HG02870 (cell line): ENCODE measurements at regions not wholly inside any gene's neighbourhood (a gene's known extent, or its start where the extent isn't known, plus 50 kb on each side); places are given as distances from the start of the nearest gene placed in this dataset.
"Not testable (repeated sequence)": the region's sequence is repeated elsewhere in the genome, so short reads cannot be mapped to it uniquely, and the experiment has no call there.

Experiments
- ATAC-seq: cut with Tn5 transposase; IDR thresholded peaks from one replicate; pipeline ENCODE4 v1.9.1; 2021; ENCODE audit warnings: mild to moderate bottlenecking, moderate library complexity; ENCODE audit not compliant: unreplicated experiment

GRCh38 chr6:102832021-102832420 lies 1438.5 kb downstream of the GRIK2 start:
- no peak for ATAC-seq

- ATAC-seq, result no peak
These were observed 1426.6 kb downstream of the GRIK2 start for GRCh38 chr6:102820098-102820497.

DNA sequence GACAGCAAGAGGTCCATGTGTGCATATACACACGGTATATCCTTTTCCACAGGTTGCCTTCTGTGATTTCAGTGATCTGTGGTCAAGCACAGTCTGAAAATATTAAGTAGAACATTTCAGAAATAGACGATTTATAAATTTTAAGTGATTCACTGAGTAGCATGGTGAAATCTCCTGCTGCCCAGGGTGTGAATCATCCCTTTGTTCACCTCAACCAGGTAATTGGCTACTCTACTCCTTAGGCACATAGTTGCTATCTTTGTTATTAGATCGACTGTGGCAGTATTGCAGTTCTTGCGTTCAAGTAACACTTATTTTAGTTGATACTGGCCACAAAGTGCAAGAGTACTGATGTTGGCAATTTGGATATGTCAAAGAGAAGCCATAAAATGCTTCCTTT lies 1421.7 kb downstream of the GRIK2 start:
- ATAC-seq, result no peak

- no peak for ATAC-seq
These were observed 1420.2 kb downstream of the GRIK2 start for GRCh38 chr6:102813489-102814275.

GRCh38 chr6:102812242-102812641 lies 1418.7 kb downstream of the GRIK2 start:
- no peak for ATAC-seq

GRCh38 chr6:102808944-102809505 lies 1415.5 kb downstream of the GRIK2 start:
- not testable (repeated sequence) for ATAC-seq

DNA sequence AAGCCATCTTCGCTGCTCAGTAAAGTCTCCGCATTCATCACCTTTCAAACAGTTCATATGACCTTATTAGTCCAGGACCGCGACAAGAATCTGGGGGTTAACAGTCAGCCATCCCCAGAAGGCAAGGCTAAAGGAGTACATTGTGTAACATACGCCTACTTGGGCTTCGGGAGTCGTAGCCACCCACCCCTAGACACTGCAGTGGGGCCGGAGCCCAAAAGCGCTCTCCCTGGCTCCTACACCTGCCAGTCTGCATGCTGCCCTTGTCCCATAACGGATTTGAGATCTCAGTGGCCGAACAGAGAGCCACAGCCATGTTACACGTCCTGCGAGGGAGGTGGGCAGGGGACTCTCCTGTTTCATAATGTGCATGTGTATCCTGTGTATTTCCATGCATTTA lies 1405.5 kb downstream of the GRIK2 start:
- ATAC-seq, result no peak

DNA sequence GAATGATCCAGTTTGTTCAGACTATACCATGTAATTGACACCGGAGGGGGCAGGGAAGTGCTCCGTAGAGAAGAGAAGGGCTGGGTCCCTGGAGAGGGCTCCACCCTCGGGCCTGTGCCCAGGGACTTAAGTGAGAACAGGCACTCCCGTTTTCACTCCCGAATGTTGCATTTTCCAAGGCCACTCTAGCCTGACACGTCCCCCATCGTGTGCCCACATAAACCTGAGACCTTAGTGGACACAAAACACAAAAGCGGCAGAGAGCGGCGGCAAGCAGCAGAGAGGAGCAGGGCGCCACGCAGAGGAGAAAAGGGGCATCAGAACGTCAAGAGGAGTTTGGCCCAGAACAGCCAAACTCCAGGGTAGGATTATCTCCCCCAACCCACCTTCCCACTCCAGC lies 1405.1 kb downstream of the GRIK2 start:
- ATAC-seq, result no peak

DNA sequence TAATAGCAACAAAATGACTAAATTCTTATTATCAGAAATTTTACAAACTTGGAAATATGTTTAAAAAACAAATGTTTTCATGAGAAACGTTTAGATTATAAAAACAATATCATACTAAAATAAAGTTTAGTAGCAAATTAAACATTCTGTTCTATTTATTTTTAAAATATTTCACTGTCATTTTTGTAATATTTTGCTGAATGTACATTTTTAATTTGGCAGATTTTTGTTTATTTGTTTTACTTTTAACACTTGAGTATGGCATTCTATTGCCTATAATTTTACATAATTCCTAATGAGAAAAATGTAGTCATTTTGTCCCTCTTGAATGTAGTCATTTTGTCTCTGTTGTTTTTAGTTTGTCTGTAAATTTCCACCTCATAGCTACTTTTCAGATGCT lies 1400.2 kb downstream of the GRIK2 start:
- no peak for ATAC-seq

GRCh38 chr6:102774326-102774725 lies 1380.8 kb downstream of the GRIK2 start:
- ATAC-seq, result no peak

- no peak for ATAC-seq
These were observed 1380.1 kb downstream of the GRIK2 start for GRCh38 chr6:102773636-102774035.

GRCh38 chr6:102766963-102767362 lies 1373.5 kb downstream of the GRIK2 start:
- ATAC-seq, result no peak

GRCh38 chr6:102764317-102764716 lies 1370.8 kb downstream of the GRIK2 start:
- ATAC-seq, result no peak

DNA sequence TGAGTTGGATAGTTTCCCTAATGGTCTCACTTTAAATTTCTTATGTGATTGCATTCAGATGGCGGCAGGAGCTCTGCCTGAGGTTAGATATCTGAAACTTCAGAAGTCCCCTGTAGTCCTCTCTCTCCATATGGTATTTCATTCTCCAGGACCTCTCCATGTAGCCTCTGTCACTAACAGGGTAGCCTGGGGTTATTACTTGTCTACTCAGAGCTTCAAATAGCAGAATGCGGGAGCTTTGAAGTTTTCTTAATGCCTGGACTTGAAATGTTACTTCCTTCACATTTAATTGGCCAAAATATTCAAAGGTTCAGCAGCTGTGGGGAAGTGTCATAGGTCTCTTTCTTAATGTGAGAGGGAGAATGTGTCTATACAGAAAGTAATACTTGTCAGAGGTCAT lies 1370.4 kb downstream of the GRIK2 start:
- no peak for ATAC-seq

DNA sequence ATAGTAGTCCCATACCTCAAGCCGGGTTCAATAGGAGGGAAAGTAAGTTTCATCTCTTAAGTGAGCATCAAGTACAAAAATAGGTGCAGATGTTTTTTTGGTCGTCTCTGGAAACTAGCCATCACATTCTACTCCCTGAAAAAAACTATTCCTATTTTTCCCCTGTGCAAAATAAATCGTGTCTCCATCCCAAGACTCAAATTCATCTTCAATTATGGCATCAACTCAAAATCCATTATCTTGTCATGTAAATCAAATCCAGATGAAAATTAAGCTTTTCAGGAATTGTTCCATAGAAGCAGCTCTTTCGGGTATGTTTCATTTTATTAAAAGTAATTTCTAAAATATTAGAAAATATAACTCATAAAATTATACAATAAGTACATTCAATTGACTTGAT lies 1368.4 kb downstream of the GRIK2 start:
- ATAC-seq, result no peak

- ATAC-seq, result no peak
These were observed 1365.9 kb downstream of the GRIK2 start for GRCh38 chr6:102759415-102759814.

GRCh38 chr6:102758536-102758935 lies 1365.0 kb downstream of the GRIK2 start:
- not testable (repeated sequence) for ATAC-seq

DNA sequence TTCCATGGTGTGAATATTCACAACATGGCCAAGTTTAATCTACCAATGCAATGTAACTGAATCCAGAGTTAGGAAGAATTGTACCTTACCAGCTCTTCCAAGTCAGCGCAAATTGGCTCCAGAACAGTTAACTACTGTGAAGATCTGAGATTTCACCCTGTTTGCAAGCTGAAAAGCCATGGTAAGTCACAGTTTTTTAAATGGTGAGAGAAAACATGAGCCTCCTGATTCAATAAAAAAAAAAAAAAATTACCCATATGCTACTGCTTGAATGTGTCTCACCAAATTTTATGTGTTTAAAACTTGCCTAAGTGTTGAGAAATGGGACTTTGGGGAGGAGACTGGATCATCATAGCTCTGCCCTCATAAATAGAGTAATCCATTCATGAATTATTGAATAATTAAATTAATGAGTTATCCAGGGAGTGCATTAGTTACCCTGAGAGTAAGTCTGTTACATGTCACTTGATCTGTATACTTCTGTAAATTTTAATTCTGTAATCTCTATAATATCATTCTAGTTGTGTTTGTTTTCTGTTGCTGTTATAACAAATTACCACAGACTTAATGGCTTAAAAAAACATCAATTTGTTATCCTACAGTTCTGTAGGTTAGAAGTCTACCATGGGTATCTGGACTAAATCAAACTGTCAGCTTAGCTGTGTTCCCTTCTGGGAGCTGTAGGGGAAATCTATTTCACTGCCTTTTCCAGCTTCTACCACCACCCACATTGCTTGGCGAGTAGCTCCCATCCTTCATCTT lies 1355.9 kb downstream of the GRIK2 start:
- ATAC-seq, result no peak

DNA sequence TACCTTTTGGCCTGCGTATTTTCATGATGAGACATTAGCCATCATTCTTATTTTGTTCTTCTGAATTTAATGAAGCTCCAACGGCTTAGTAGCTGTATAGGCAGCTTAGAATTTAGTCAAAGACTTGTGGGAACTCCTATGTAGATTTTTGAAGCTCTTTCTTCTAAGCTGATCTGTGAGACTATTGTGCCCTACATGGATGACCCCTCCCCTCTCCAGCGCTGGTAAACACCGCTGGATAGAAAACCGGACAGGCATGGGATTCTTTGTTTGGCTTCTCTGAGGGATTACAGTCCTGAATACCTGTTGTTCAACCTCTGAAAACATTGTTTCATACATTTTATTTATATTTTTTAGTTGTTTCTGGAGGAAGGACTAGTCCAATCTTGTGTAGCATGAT lies 1353.4 kb downstream of the GRIK2 start:
- no peak for ATAC-seq

DNA sequence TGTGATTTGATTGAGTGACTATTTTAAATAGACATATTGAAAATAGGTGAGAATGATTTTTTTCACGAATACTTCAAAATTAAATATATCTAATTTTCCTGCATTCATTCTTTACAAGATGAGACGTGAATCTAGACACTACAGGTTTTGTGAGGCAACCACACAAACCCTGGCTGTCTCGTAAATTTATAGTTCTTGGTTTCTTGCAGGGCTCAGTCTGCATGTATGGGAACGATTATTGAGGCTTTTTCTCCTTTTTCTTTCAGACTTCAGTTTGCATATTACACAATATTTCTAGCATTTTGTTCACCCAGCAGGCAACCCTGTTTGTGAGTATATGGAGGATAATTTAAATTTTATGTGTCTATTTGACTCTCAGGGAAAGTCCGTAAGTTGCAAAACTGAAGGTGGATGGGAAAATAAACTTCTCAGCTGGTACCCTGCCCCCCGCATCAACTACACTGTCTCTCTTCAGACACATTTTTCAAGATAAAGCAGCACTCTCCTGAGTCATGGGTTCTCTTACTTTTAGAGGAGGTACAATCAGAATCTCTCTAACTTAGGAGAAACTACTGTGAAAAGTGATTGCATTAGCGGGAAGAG lies 1349.3 kb downstream of the GRIK2 start:
- ATAC-seq, result no peak

DNA sequence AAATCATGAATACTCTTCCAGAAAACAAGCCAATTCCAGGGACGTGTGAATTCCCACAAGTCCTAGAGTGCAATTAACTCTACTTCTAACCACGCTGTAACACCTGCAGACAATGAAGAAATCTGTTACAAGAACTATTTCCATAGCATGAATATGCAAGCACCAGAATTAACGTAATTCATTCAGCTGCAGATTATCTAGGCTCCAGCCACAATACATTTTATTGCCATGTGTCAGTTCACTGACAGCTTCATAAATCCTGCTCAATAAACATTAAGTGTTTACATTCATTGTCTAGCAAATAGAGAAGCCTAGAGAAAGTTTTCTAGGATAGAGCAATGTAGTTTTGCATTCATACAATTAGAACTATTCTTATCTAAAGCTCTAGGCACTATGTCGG lies 1348.5 kb downstream of the GRIK2 start:
- ATAC-seq, result no peak

GRCh38 chr6:102736941-102737368 lies 1343.4 kb downstream of the GRIK2 start:
- no peak for ATAC-seq
